NCI-H510A treated with DMSO at 0.1 percent for 48 hours (cell line): ENCODE measurements at regions not wholly inside any gene's neighbourhood (a gene's known extent, or its start where the extent isn't known, plus 50 kb on each side); places are given as distances from the start of the nearest gene placed in this dataset.
"Not testable (repeated sequence)": the region's sequence is repeated elsewhere in the genome, so short reads cannot be mapped to it uniquely, and the experiment has no call there.

Experiments
- DNase-seq: peaks from one replicate; lab custom pipeline; 2025; lab: John Stamatoyannopoulos, UW

DNA sequence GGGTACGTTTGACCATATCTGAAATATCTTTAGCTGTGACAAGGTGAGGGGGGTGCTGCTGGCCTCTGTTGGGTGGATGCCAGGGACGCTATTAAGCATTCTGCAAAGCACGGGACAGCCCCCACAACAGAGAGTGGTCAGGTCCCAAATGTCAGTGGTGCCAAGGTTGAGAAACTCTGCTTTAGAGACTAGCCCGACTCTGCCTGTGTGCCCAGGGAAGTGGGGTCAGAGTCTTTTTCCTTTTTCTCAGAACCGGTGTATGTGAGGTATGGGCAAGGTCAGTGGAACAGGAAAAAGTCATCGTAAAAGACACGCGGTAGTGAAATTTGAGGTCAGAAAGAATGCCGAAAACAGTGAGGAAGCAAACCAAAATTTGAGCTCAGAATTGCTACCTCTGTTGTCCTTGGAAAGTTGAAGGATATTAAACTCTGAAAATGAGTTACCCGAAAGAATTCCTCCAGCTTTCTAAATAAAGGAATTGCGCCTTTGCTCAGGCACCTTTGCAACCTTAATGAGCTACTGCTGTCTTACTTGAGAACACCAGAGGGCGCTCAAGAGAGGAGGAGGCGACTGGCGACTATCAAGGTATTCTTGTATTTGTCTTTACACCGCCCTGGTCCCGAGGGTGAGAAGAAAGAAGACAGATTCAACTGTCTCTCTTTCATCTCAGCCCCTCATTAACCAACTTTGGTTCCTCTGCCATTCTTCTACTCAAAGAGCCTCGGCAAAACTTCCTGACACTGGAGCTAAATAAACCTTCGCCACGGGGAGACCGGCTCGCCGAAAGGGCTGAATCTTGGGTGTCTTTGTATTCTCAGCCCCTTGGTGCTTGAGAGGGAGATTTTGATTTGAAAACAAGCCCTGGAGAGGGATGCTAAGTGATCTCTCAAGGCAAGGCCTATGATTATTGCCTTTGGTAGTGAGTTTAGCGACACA lies 85.4 kb upstream of the OLIG2 start:
- DNase-seq = peak; percentile 54

DNA sequence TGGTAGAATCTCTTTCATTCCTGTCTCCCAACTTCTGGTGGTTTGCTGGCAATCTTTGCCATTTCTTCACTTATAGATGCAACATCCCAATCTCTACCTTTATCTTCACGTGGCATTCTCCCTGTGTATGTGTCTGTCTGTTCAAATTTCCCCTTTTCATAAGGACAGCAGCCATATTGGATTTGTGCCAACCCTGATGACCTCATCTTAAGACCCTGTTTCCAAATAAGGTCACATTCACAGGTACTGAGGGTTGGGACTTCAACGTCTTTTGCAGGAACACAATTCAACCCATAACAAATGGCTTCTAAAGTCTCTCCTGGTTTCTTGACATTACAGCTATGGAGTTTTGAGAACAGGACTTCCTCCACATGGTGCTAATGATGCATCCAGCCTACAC lies 84.5 kb upstream of the OLIG2 start:
- no peak for DNase-seq

DNA sequence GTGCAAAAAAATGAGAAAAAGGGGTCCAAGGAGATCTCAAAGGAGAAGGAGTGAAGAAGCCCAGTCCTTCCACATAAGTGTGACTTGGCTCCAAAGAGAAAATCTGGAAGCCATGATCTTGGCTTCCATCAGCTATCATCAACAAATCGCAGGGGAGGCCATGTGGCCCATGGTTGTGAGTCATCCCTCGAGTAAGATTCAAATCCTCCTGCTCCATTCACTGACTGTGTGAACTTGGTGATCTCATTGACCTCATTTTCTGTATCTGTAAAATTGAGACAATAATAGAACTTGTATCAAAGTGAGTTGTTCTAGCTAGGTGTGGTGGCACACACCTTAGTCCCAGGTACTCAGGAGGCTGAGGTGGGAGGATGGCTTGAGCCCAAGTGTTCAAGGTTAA lies 79.1 kb upstream of the OLIG2 start:
- no peak for DNase-seq

DNA sequence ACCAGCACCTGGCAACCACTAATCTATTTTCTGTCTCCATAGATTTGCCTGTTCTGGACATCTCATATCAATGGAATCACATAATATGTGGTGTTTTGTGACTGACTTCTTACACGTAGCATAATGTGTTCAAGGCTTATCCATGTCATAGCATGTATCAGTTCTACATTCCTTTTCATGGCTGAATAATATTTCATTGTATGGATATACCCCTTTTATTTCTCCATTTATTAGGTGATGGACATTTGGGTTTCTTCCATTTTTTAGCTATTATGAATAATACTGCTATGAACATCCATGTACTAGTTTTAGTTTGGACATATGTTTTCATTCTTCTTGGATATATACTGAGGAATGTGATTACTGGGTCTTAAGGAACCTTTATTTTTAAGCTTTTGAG lies 78.0 kb upstream of the OLIG2 start:
- no peak for DNase-seq

DNA sequence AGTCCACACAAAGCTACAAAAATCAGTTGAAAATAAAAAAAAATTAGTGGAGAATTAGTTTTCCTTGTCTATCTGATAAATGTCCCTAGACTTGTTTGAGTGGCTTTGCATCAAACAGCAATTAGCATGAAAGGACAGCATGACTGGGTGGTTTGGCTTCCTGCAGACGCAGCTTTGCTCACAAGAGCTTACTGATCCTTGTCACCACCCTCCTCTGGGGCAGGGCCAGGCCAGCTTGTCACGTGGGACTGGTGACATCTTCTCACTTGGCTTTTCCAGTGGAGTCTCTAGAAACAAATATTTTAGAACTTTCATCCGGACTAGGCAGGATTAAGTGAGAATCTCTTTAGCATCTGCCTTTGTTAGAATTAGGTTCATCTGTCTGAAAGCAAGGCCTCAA lies 76.0 kb upstream of the OLIG2 start:
- DNase-seq = no peak

DNA sequence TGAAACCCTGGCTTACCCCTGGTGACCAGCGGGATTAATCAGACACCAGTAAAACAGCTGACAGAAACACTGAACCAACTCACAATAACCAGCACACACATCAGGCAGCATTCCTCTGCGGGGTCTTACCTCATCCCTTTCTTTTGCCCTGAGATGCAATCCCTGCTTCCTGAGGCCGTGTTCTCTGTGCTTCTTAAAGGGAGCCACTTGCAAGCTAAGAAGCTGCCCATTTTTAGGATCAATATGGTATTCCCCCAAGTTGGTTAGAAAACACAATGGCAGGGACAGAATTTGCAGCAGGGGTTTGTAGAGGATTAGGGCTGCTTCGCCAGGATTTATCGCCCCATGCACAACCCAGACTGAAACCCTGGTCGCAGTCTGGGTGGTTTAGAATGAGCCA lies 74.7 kb upstream of the OLIG2 start:
- no peak for DNase-seq

DNA sequence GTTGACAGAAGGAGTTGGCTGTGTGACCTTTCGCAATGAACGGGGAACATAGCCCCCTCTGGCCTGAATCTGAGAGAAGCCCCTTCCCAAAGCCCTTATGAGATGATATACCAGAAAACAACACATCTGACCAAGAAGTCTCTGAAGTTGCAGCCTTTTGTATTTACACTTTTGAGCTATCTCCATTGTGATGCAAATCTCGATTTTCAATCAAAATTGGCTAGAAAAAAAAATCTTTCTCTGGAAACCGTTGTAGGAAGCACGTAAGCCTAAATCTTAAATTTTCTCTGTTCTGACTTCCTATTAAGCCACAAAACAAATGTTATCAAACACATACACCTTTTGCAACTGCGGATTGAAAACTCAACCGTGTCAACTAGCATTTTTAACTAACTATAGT lies 71.4 kb upstream of the OLIG2 start:
- DNase-seq = no peak

DNA sequence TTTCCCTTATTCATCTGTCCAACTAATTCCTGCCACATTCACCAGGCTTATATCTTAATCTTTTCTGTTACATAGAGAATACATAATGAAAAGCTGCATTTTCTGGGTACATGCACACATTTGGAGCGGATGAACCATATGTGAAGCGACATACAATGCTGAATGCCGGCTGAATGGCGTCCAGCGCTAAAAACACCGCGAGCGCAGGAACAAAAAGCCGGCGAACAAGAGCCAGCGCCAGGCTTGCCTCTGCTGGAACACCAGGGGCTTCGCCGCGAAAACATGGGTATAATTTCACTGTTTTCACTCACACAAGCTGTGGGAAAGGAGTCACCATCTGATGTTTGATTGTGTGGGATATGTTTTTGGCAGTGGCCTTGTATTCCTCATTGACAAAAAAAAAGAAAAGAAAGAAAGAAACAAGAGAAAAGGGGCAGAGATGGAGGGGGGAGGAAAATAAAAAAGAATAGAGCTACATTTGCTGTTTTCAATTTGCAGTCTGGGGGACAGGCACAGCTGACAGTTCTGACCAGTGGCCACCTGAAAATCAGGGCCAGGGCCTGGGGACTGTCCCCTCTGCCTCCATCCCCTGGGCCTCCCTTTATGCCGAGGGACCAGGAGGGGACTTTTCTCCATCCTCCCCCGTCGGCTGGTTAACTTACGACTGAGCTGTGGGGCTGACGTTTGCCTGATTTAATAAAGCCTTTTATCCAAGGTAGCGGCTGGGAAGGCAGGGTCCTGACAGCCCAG lies 70.2 kb upstream of the OLIG2 start:
- no peak for DNase-seq

DNA sequence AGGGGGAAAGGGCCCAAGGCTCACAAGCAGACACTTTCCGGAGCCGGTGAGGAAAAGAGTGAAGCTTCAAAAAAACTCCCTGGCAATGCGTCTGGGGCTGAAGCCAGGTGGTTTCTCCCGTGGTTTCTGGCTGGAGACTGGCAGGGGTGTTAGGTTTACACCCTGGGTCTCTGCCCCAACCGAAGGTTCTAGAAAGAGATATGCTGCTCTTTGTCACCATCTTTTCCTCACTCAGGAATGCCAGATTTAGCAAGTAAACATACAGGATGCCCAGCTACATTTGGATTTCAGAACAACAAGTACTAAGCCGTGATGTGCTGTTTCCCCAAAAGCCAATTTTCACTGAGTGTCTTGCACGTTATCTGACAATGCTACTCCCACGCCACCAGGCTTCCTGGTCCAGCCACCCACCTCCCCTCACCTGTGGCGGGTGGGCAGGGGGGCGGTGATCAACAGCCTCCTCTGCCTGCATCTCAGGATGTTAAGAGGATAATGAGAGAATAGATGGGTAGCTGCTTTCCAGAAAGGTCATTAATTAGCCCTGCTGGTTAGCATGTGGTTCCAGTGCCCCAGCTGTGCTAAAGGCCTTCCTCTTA lies 69.6 kb upstream of the OLIG2 start:
- no peak for DNase-seq

DNA sequence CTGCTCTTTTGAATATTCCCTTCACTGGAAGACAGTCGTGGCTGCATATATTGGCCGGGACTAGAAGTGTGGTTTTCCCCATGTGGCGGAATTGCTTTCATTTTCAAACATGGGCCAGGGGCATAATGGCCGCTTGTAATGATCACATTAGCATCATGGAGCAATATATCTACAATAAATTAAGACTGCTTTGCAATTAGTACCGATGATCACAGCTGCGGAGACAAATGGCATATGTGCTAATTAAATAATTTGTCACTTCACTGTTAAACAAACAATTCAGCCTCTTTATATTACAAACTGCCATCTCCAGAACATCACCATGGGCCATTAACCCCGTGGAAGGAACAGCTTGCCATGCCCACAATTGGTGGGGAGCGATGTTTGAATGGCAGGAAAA lies 68.2 kb upstream of the OLIG2 start:
- DNase-seq = no peak

DNA sequence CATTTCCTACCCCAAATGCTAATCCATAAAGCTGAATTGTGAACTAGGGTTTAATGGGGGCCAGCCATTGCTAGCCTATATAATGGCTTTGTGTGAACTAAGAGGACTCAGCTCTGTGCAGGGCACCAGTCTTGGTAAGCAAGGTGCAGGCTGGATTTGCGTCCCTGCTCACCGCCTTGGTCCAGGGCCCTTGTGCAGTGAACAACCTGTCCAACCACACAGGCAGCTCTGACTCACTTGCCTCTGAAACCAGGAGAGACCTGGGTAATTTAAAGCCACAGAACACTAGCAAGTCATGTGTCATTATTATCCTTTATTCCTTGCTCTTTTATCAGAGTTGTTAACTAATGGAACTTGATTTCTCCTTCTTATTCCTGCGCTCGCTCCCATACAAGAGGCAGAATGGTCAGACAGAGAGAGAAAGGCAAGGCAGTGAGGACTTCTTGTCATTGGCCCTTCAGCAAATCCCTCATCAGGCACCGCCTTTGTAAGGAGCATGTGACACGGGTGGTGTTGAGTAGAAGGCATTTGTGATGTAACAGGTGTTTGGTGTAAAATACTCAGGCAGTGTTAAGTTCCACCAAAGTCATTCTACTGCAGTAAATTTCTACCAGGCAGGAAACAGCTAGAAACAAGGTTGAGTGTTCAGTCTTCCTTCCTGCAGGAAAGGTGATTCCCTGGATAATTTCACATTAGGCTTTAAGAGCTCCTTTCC lies 67.3 kb upstream of the OLIG2 start:
- no peak for DNase-seq

DNA sequence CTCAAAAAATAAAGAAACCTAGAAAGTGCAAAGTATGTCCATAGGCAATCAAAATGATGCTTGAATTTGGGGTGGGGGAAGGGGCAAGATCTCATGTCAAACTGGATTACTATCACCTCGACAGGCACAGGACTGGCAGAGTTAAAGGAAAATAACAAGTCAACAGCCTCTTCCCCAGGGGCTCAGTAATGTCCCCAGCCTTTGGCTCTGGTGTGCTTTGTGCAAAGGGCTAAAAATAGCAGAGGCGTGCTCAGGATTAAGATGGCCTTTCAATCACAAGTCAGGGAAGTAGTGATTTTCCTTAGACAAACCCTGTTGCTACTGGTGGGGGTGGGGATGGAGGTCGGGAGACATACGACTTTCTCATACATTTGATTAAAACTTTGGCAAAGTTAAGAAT lies 63.5 kb upstream of the OLIG2 start:
- no peak for DNase-seq

DNA sequence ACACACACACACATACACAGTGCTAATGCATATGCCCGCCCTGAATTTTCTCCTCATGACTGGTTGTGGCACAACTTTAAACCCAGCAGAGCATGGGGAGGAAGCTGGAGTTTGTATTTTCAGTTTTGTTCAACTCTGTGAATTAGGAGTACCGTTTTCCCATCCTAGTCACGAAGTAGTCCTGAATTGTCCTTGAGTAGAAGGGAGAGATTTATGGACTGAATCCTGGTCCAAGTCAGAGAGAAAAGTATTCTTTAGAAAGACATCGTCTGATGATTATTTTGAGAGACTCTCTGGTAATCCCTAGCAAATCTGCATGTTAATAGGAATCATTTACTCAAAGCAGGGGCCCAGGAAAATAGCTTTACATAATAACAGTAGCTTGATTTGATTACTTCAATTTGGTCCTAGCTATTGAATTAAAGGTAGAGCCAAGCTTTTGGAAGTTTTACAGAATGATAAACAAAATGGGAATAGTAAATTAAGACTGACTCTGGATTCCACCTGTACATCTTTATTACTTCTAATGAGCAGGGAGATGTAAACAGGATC lies 60.5 kb upstream of the OLIG2 start:
- DNase-seq = no peak

DNA sequence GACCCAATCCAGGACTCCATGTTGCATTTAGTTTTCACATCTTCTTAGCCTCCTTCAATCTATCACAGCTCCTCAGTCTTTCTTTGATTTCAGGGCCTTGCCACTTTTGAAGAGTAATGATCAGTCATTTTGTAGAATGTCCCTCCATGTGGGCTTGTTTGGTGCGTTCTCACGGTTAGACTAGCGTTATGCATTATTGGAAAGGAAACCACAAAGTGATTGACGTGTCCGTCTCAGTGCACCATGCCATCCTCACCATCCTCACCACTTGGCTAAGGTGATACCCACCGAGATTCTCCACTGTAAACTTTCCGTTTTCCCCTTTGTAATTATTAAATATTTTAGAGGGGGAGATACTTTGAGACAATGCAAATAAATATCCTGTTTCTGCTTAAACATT lies 59.6 kb upstream of the OLIG2 start:
- no peak for DNase-seq

DNA sequence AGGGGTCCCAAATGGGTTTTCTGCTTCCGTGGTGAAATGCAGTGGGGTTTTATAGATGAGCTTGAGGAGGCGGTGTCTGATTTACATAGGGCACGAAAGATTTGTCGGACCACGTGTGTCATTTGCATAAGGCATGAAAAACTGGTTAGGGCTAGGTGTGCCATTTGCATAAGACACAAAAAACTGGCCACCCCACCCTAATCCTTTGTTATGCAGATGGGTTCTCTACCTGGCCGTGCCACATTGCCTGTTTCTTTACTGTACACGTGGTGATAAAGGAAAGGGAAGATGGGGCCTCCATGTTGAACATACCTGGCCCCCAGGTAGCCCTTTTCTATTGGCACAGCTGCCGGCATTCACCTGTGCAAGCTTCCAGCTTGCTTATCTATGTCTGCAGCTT lies 57.6 kb upstream of the OLIG2 start:
- not testable (repeated sequence) for DNase-seq

DNA sequence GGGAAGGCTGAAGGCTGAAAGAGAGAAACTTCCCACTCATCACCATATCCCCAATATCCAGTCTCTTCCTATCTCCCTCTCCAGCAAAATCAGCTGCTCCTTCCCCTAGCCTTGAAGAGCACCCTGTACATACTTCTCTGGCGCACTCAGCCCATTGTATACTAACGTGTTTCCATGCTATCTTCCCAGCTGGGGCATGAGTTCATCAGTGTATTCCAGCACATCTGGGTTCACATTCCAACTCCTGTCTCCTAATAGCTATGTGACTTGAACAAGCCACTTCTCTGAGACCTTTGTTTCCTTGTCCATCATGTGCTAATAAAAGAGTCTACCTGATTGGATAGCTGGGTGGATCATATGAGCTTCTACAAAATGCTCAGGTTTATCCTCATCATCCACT lies 51.1 kb upstream of the OLIG2 start:
- DNase-seq = no peak

DNA sequence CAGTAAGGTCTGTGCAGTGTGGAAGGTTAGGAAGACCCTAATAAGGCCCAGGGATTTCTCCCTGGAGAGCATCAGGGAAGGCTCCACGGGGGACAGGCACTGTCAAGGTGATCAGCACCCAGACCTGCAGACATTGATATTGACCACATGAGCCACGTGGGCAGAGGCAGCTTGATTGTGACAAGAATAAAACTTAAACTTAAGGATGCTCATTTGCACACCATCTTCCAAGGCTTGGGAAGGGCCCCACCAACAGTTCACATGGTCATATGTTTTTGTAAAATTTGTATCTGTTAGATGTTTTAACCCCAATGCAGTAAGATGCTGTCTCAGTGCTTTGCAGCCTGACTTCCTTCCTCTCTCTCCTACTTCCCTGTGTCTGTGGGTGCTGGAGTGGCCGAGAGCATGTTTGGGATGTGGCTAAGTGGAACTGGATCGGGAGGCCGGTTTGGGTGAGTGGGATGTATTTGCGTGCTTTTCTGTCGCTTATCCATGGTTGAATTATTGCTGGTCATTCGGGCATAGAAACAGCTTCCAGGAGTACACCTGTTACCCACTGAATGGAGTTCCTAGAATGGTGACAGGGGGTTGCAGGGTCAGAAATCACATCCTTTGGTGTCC lies 49.8 kb upstream of the OLIG2 start:
- DNase-seq = no peak
